Adrenal gland (tissue), 5 donors: ENCODE measurements at regions not wholly inside any gene's neighbourhood (a gene's known extent, or its start where the extent isn't known, plus 50 kb on each side); places are given as distances from the start of the nearest gene placed in this dataset.

Source experiments
- CTCF ChIP-seq, 6 experiments: fragments of 450-650 bp in 4 of 6; fragments of 200-600 bp in 2 of 6; sonication (generic) in 1 of 6; IDR thresholded peaks; 1 replicate in 5 of 6; 2 replicates in 1 of 6; pipeline versions ENCODE4 v1.5.1 to v1.8.0; 2016 to 2021; ENCODE audit warnings: antibody characterized with exemption in 6 of 6, mild to moderate bottlenecking in 2 of 6, moderate library complexity in 1 of 6
- POLR2A ChIP-seq, 2 donors: fragments of 450-650 bp; IDR thresholded peaks; one replicate each; pipeline ENCODE4 v1.6.1; 2017; ENCODE audit warnings: antibody characterized with exemption in 2 of 2, mild to moderate bottlenecking in 2 of 2, moderate library complexity in 1 of 2
- donor health status: DM: no; HTN: no; CAD: no.

- TF ChIP-seq CTCF (IDR thresholded peaks at IDR 0.05) = no peak
- no peak for TF ChIP-seq POLR2A (IDR thresholded peaks at IDR 0.05)
These were observed 86.5 kb upstream of the CCDC112 start for GRCh38 chr5:115382989-115383388.
